ENCODE measurements at regions not wholly inside any gene's neighbourhood (a gene's known extent, or its start where the extent isn't known, plus 50 kb on each side); places are given as distances from the start of the nearest gene placed in this dataset.

DNA sequence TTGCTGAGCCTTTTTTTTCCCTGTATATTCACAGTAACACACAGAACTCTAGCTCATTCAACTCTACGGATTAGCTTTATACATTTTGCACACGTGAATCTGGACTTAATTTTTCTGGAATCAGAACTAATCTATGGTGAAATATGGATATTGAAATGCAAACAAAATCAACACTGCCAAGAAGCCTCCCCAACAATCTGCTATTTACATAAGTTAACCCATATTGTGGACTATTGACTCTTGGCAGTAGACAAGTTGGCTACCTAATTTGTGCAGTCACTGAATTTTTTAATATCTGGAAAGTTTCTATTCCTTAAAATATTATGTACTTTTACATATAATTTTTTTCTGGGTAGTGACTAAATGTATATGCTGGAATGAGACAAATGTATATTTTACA, 815.4 kb downstream of the PCDH17 start:
- Histone ChIP-seq H3K4me2 (ENCODE audit: insufficient read depth, insufficient read length, low read length) (no peak overlapping the region), H3K14ac (ENCODE audit: insufficient read depth, low read length) (no peak overlapping the region), H2AK5ac (ENCODE audit: insufficient read length, low read length) (no peak overlapping the region), H3K4me1 (ENCODE audit: insufficient read depth, low read length) (no peaks in the 10 kb centered on the region), H2BK12ac (ENCODE audit: insufficient read length, low read depth, low read length) (no peak overlapping the region), H4K5ac (ENCODE audit: insufficient read length, low read depth, low read length) (no peak overlapping the region), H4K91ac (ENCODE audit: insufficient read length, low read depth, low read length) (no peak overlapping the region), H2BK20ac (ENCODE audit: low read depth, low read length, poor library complexity, severe bottlenecking) (no peak overlapping the region), H3K23ac (ENCODE audit: insufficient read length, low read depth, low read length) (no peak overlapping the region), H3K56ac (ENCODE audit: insufficient read length, low read depth, low read length) (no peak overlapping the region), H2BK15ac (ENCODE audit: low read depth, low read length) (no peak overlapping the region), H3K9me3 (ENCODE audit: control insufficient read depth, low read depth, low read length) (no peaks in the 10 kb centered on the region), H3T11ph (ENCODE audit: low read length) (no peak overlapping the region), H2BK5ac (ENCODE audit: insufficient read length, low read length) (no peak overlapping the region), H3K4ac (ENCODE audit: low read depth, low read length) (no peak overlapping the region), H3K23me2 (ENCODE audit: insufficient read length, low read depth, low read length, poor library complexity, severe bottlenecking) (no peaks in the 10 kb centered on the region), H3K27ac (ENCODE audit: insufficient read length, low read depth, low read length) (no peak overlapping the region), H2AFZ (ENCODE audit: low read length) (no peak overlapping the region), H3K18ac (ENCODE audit: insufficient read length, low read depth, low read length) (no peak overlapping the region), H2BK120ac (ENCODE audit: low read depth, low read length, poor library complexity, severe bottlenecking) (no peak overlapping the region), H4K8ac (replicated peaks; ENCODE audit: insufficient read length, low read depth, low read length) (no peak overlapping the region), H3K79me1 (ENCODE audit: insufficient read depth, low read depth, low read length, poor library complexity, severe bottlenecking) (no peaks in the 10 kb centered on the region), H3K79me2 (ENCODE audit: insufficient read depth, low read length) (no peaks in the 10 kb centered on the region), H3K27me3 (ENCODE audit: insufficient read depth, low read length) (no peaks in the 10 kb centered on the region; the same call in 1 of the 2 replicates), H4K20me1 (ENCODE audit: control insufficient read depth, insufficient read depth, insufficient read length) (no peaks in the 10 kb centered on the region), H3K9ac (ENCODE audit: extremely low read depth, insufficient read length, low read length) (no peak overlapping the region)
- Mint-ChIP-seq H3K27me3 (ENCODE audit: low read depth) (peaks cover 21% of the 10 kb centered on the region), H3K36me3 (ENCODE audit: insufficient read depth in 1 of 3, low read depth in 3 of 3) (no peaks in the 10 kb centered on the region), H3K4me1 (peaks cover 5 to 7% of the 10 kb centered on the region in 2 experiments; a peak in 3 of 4 replicates), H3K9me3 (no peaks in the 10 kb centered on the region), H3K27ac (no peak overlapping the region), H3K4me3 (no peak overlapping the region)
- WGBS (ENCODE audit: extremely low coverage, insufficient read length, low lambda C conversion rate) = no CpG with 5 or more reads among the region's 2 CpGs
- TF ChIP-seq, protein P1, sequence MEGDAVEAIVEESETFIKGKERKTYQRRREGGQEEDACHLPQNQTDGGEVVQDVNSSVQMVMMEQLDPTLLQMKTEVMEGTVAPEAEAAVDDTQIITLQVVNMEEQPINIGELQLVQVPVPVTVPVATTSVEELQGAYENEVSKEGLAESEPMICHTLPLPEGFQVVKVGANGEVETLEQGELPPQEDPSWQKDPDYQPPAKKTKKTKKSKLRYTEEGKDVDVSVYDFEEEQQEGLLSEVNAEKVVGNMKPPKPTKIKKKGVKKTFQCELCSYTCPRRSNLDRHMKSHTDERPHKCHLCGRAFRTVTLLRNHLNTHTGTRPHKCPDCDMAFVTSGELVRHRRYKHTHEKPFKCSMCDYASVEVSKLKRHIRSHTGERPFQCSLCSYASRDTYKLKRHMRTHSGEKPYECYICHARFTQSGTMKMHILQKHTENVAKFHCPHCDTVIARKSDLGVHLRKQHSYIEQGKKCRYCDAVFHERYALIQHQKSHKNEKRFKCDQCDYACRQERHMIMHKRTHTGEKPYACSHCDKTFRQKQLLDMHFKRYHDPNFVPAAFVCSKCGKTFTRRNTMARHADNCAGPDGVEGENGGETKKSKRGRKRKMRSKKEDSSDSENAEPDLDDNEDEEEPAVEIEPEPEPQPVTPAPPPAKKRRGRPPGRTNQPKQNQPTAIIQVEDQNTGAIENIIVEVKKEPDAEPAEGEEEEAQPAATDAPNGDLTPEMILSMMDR (conservative IDR thresholded peaks at IDR 0.05) = no peak
- DNase-seq = no peak
